OCI-LY7 (cell line): ENCODE measurements at regions not wholly inside any gene's neighbourhood (a gene's known extent, or its start where the extent isn't known, plus 50 kb on each side); places are given as distances from the start of the nearest gene placed in this dataset.

ENCODE experiments used
- BruUV-seq: library from RNA; stranded (reverse); fragments of 400-500 nt; replicated peaks from 2 replicates; lab custom pipeline; 2021; lab: Mats Ljungman, UMichigan
- CTCF ChIA-PET: fragments of 300-600 bp; sonication (Branson Sonifier 250); formaldehyde crosslinking; loops from one replicate; lab custom pipeline; 2022; ENCODE audit warnings: antibody characterized with exemption; ENCODE audit not compliant: unreplicated experiment; lab: Charles Lee
- POLR2A ChIA-PET: fragments of 300-600 bp; sonication (Branson Sonifier 250); formaldehyde crosslinking; loops from one replicate; lab custom pipeline; 2022; ENCODE audit warnings: antibody characterized with exemption; lab: Charles Lee
- DNase-seq: peaks from one replicate; pipeline ENCODE4 v3.0.0-alpha.2; 2015; ENCODE audit warnings: low spot score
- H2AFZ ChIP-seq: fragments of 200-600 bp; sonication (generic), shearing (Covaris generic); 2 replicates; pipeline ENCODE4 v1.6.1; 2014; ENCODE audit warnings: mild to moderate bottlenecking, antibody characterized with exemption, low read length, moderate library complexity
- H3K27ac ChIP-seq: fragments of 200-600 bp; sonication (generic); 2 replicates; pipeline ENCODE4 v1.5.1; 2014; ENCODE audit warnings: mixed run types, low read depth, mild to moderate bottlenecking, moderate library complexity, low read length, inconsistent platforms; ENCODE audit not compliant: poor library complexity, severe bottlenecking
- H3K36me3 ChIP-seq: fragments of 200-600 bp; sonication (generic); 2 replicates; pipeline ENCODE4 v1.6.1; 2014; ENCODE audit warnings: mild to moderate bottlenecking, antibody characterized with exemption, low read length, moderate library complexity, mixed read lengths; ENCODE audit not compliant: insufficient read depth
- H3K4me1 ChIP-seq: fragments of 200-600 bp; sonication (generic); 2 replicates; pipeline ENCODE4 v1.5.1; 2014; ENCODE audit warnings: mild to moderate bottlenecking, low read length; ENCODE audit not compliant: insufficient read depth, poor library complexity, severe bottlenecking
- H3K4me2 ChIP-seq: fragments of 200-600 bp; sonication (generic); 2 replicates; pipeline ENCODE4 v1.6.1; 2014; ENCODE audit warnings: mild to moderate bottlenecking, low read length
- H3K4me3 ChIP-seq: fragments of 200-600 bp; sonication (generic); 2 replicates; pipeline ENCODE4 v1.5.1; 2014; ENCODE audit warnings: mild to moderate bottlenecking, low read depth, low read length; ENCODE audit not compliant: poor library complexity, severe bottlenecking
- H3K79me2 ChIP-seq: fragments of 200-600 bp; sonication (generic); 2 replicates; pipeline ENCODE4 v1.6.1; 2016; ENCODE audit warnings: low read depth, mild to moderate bottlenecking, low read length, moderate library complexity, mixed read lengths; ENCODE audit not compliant: insufficient read depth
- H3K9me2 ChIP-seq: fragments of 200-600 bp; sonication (generic); 2 replicates; pipeline ENCODE4 v1.6.1; 2016; ENCODE audit warnings: mild to moderate bottlenecking, low read length, mixed read lengths; ENCODE audit not compliant: insufficient read depth
- H3K9me3 ChIP-seq: fragments of 200-600 bp; sonication (generic); 2 replicates; pipeline ENCODE4 v1.6.1; 2014; ENCODE audit warnings: mild to moderate bottlenecking, mixed run types, low read length, mixed read lengths
- H4K20me1 ChIP-seq: fragments of 200-600 bp; sonication (generic); 2 replicates; pipeline ENCODE4 v1.6.1; 2014; ENCODE audit warnings: mild to moderate bottlenecking, antibody characterized with exemption, low read length, moderate library complexity, mixed read lengths; ENCODE audit not compliant: insufficient read depth
- CTCF ChIP-seq: fragments of 200-600 bp; sonication (generic); conservative IDR thresholded peaks from 2 replicates; pipeline ENCODE4 v1.5.1; 2014; ENCODE audit warnings: mild to moderate bottlenecking, antibody characterized with exemption, low read length, moderate library complexity, mixed read lengths
- EZH2phosphoT487 ChIP-seq: fragments of 200-600 bp; sonication (generic); IDR thresholded peaks from 2 replicates; pipeline ENCODE4 v1.6.1; 2018; ENCODE audit warnings: low read depth, borderline replicate concordance, mild to moderate bottlenecking, mixed run types, antibody characterized with exemption, low read length, moderate library complexity, mixed read lengths
- intact Hi-C: fragments of 100-400 bp; cut with micrococcal nuclease; formaldehyde crosslinking; loops from one replicate; pipeline ENCODE4 v1.10.0; 2022; ENCODE audit not compliant: unreplicated experiment

GRCh38 chr17:77352996-77353395 lies 212.2 kb downstream of the SEC14L1 start:
- Histone ChIP-seq H3K9me2 (no peaks in the 10 kb centered on the region), H4K20me1 (no peaks in the 10 kb centered on the region), H3K36me3 (no peaks in the 10 kb centered on the region), H3K9me3 (peaks cover 16% of the 10 kb centered on the region), H3K4me3 (no peak overlapping the region), H3K4me1 (no peaks in the 10 kb centered on the region), H3K79me2 (no peaks in the 10 kb centered on the region), H3K27ac (no peak overlapping the region), H2AFZ (no peak overlapping the region), H3K4me2 (no peak overlapping the region)
- ChIA-PET CTCF (no interaction called here), POLR2A (no interaction called here)
- DNase-seq, result no peak
- no TSS peak for BruUV-seq
- intact Hi-C loops, result no loop called here
- TF ChIP-seq EZH2phosphoT487 (no peak), CTCF (no peak)

GRCh38 chr17:77353684-77354419 lies 213.1 kb downstream of the SEC14L1 start:
- no peak overlapping the region for H3K27ac ChIP-seq
- no peaks in the 10 kb centered on the region for H3K4me1 ChIP-seq
- no peaks in the 10 kb centered on the region for H4K20me1 ChIP-seq
- H3K4me3 ChIP-seq, result no peak overlapping the region
- no peaks in the 10 kb centered on the region for H3K79me2 ChIP-seq
- CTCF ChIA-PET, result no interaction called here
- H3K9me3 ChIP-seq, result peaks cover 16% of the 10 kb centered on the region
- H3K36me3 ChIP-seq, result no peaks in the 10 kb centered on the region
- H2AFZ ChIP-seq, result no peak overlapping the region
- no peak for TF ChIP-seq CTCF
- TF ChIP-seq EZH2phosphoT487, result no peak
- no peaks in the 10 kb centered on the region for H3K9me2 ChIP-seq
- intact Hi-C loops, result no loop called here
- no TSS peak for BruUV-seq
- H3K4me2 ChIP-seq, result no peak overlapping the region
- POLR2A ChIA-PET, result no interaction called here
- DNase-seq, result no peak

GRCh38 chr17:77354420-77354669 lies 213.6 kb downstream of the SEC14L1 start:
- intact Hi-C loops, result no loop called here
- CTCF ChIA-PET, result no interaction called here
- no peak overlapping the region for H3K4me2 ChIP-seq

More at GRCh38 chr17:77354420-77354669, 213.6 kb downstream of the SEC14L1 start:
- Histone ChIP-seq H3K4me1 (no peaks in the 10 kb centered on the region), H3K9me3 (peaks cover 13% of the 10 kb centered on the region), H3K9me2 (no peaks in the 10 kb centered on the region), H4K20me1 (no peaks in the 10 kb centered on the region), H3K4me3 (no peak overlapping the region), H3K79me2 (no peaks in the 10 kb centered on the region), H3K36me3 (no peaks in the 10 kb centered on the region), H2AFZ (no peak overlapping the region), H3K27ac (no peak overlapping the region)
- POLR2A ChIA-PET, result no interaction called here
- DNase-seq, result no peak
- TF ChIP-seq CTCF, result no peak
- TF ChIP-seq EZH2phosphoT487, result no peak
- BruUV-seq, result no TSS peak
